SK-N-MC (cell line): ENCODE measurements at regions not wholly inside any gene's neighbourhood (a gene's known extent, or its start where the extent isn't known, plus 50 kb on each side); places are given as distances from the start of the nearest gene placed in this dataset.
A peak's percentile ranks its signal among the peaks of the same experiment; 100 is the strongest.

Experiments
- DNase-seq: peaks from one replicate; pipeline ENCODE4 v3.0.0-alpha.2; 2011; ENCODE audit warnings: low read depth, low spot score
- H3K27ac ChIP-seq: fragments of 200-600 bp; sonication (generic); 2 replicates; pipeline ENCODE4 v1.5.1; 2016; ENCODE audit warnings: mixed run types
- H3K36me3 ChIP-seq: fragments of 200-600 bp; sonication (generic); 2 replicates; pipeline ENCODE4 v1.6.1; 2017; ENCODE audit warnings: antibody characterized with exemption, low read length, mixed read lengths; ENCODE audit not compliant: insufficient read depth
- H3K4me3 ChIP-seq: fragments of 200-600 bp; sonication (generic); 2 replicates; pipeline ENCODE4 v1.5.1; 2016
- H3K9ac ChIP-seq: fragments of 200-600 bp; sonication (generic); 2 replicates; pipeline ENCODE4 v1.8.0; 2017; ENCODE audit warnings: mixed run types, mixed read lengths; ENCODE audit not compliant: insufficient read length
- H3K9me3 ChIP-seq: fragments of 200-600 bp; sonication (generic); 2 replicates; pipeline ENCODE4 v1.6.1; 2017; ENCODE audit warnings: low read depth, mild to moderate bottlenecking, antibody characterized with exemption, low read length, moderate library complexity, mixed read lengths
- EZH2 ChIP-seq: fragments of 200-600 bp; sonication (generic); IDR thresholded peaks from one replicate; pipeline ENCODE4 v1.6.1; 2017; ENCODE audit warnings: antibody characterized with exemption
- FOXP2 ChIP-seq: optimal IDR thresholded peaks from 2 replicates; pipeline ENCODE3; 2011; ENCODE audit warnings: mild to moderate bottlenecking, moderate library complexity; ENCODE audit not compliant: insufficient read depth; ENCODE audit errors: extremely low read length, control extremely low read depth
- POLR2AphosphoS5 ChIP-seq: IDR thresholded peaks from 2 replicates; pipeline ENCODE4 v1.6.1; 2012; ENCODE audit warnings: mild to moderate bottlenecking, low read depth, low read length, borderline replicate concordance

DNA sequence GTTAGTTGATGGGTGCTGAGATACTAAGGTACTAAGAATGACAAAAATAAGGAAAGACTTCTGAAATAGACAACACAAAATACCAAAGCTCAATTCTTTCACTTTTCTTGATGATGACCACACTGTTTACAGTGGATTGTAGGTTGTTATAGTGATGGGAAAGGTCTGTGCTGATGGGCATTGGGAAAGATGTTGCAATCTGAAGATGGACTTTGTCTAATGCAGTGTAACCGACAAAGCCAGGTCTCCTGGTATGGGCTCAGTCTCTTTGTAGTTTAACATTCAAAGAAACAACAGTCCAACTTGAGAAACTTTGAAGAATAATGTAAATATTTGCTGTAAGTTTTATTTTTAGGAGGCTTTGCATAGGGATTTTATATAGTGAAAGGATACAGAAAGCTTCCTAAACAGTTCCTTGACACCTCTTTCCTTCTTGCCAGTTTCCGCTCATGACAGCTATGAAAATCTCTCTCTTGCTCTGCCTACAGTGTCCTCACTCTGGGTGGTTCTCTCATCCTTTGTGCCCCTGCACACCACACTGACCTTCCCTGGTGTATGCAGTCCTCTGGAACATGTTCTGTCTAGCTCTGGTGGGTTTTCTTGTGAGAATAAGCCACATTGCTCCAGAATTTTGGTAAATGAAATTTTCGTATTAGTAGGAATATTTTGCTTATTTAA is 172.2 kb downstream of the KCNRG start:
- no peak overlapping the region for H3K27ac ChIP-seq
- no peak overlapping the region for H3K9ac ChIP-seq
- no peaks in the 10 kb centered on the region for H3K36me3 ChIP-seq
- no peaks in the 10 kb centered on the region for H3K9me3 ChIP-seq
- DNase-seq = no peak
- no peak for TF ChIP-seq EZH2
- TF ChIP-seq POLR2AphosphoS5 = no peak
- no peak for TF ChIP-seq FOXP2
- no peak overlapping the region for H3K4me3 ChIP-seq

DNA sequence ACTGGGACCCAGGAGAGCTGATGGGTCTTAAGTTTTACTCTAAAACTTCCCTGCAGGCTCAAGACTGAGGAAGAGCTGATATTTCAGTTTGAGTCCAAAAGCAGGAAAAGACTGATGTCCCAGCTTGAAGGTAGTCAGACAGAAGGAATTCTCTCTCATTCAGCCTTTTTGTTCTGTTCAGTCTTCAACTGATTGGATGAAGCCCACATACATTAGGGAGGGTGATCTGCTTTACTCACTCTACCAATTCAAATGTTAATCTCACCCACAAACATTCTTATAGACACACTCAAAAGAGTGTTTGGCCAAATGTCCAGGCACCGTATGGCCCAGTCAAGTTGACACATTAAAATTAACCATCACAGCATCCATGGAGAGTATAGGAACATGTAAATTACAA is 173.5 kb downstream of the KCNRG start:
- no peaks in the 10 kb centered on the region for H3K36me3 ChIP-seq
- H3K9ac ChIP-seq = no peak overlapping the region
- DNase-seq = no peak
- no peaks in the 10 kb centered on the region for H3K9me3 ChIP-seq
- no peak overlapping the region for H3K27ac ChIP-seq
- TF ChIP-seq POLR2AphosphoS5 (no peak), EZH2 (no peak), FOXP2 (no peak)
- no peak overlapping the region for H3K4me3 ChIP-seq

GRCh38 chr13:50189450-50189849 is 174.2 kb downstream of the KCNRG start:
- TF ChIP-seq FOXP2 = no peak
- TF ChIP-seq POLR2AphosphoS5 = no peak
- no peak for TF ChIP-seq EZH2
- no peaks in the 10 kb centered on the region for H3K9me3 ChIP-seq
- no peak overlapping the region for H3K4me3 ChIP-seq
- H3K27ac ChIP-seq = no peak overlapping the region
- no peaks in the 10 kb centered on the region for H3K36me3 ChIP-seq
- no peak for DNase-seq
- H3K9ac ChIP-seq = no peak overlapping the region

- Histone ChIP-seq H3K27ac (0 out of 2 replicates have a peak overlapping the region, but pooled peaks have one; percentile 19), H3K9me3 (no peaks in the 10 kb centered on the region), H3K4me3 (no peak overlapping the region), H3K9ac (peak overlapping the region; percentile 22), H3K36me3 (no peaks in the 10 kb centered on the region)
- DNase-seq = no peak
- TF ChIP-seq FOXP2 (no peak), POLR2AphosphoS5 (no peak), EZH2 (no peak)
These were observed 175.8 kb downstream of the KCNRG start for GRCh38 chr13:50191004-50191403.

DNA sequence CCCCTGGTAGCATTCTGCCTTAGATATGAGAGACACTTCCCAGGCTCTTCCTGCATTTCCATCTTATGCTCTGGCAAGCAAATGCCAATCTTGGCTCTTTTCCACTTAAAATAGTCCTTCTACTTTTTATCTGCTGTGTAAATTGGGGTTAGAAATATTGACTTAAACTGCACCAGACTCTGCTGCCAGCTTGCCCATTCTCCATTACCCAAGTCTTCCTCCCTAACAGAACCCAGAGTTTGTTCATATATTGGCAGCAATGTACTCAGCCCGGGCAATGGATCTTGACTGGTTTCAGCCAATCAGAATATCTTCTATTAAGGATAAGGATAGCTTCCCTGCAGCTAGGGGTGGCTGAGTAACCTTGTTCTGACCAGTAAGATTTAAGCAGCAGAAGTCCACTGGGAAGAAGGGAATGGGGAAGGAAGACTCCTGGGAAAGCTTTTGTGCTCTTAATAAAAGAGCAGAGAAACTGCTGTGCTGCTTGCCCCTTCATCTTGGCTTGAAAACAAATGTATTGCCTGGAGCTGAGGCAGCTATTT is 177.1 kb downstream of the KCNRG start:
- Histone ChIP-seq H3K36me3 (no peaks in the 10 kb centered on the region), H3K9me3 (no peaks in the 10 kb centered on the region), H3K4me3 (no peak overlapping the region), H3K27ac (no peak overlapping the region), H3K9ac (no peak overlapping the region)
- no peak for DNase-seq
- no peak for TF ChIP-seq POLR2AphosphoS5
- TF ChIP-seq EZH2 = no peak
- no peak for TF ChIP-seq FOXP2

DNA sequence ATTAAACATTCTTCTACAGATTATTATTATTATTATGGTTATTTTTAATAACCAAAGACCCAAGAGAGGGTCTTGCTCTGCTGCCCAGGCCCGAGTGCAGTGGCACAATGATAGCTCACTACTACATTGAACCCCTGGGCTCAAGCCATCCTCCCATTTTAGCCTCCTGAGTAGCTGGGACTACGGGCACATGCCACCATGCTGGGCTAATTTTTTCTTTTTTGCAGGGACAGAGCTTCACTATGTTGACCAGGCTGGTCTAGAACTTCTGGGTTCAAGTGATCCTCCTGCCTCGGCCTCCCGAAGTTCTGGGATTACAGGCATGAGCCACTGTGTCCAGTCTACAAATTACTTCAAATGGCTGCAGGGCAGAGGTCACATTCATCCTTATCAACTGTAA is 179.8 kb downstream of the KCNRG start:
- H3K9me3 ChIP-seq = no peaks in the 10 kb centered on the region
- H3K4me3 ChIP-seq = no peak overlapping the region
- H3K9ac ChIP-seq = no peak overlapping the region
- no peaks in the 10 kb centered on the region for H3K36me3 ChIP-seq
- TF ChIP-seq EZH2 (no peak), FOXP2 (no peak), POLR2AphosphoS5 (no peak)
- H3K27ac ChIP-seq = no peak overlapping the region
- no peak for DNase-seq

GRCh38 chr13:50196118-50196517 is 180.9 kb downstream of the KCNRG start:
- Histone ChIP-seq H3K27ac (no peak overlapping the region), H3K9me3 (no peaks in the 10 kb centered on the region), H3K36me3 (no peaks in the 10 kb centered on the region), H3K9ac (no peak overlapping the region), H3K4me3 (no peak overlapping the region)
- no peak for DNase-seq
- TF ChIP-seq FOXP2 = no peak
- no peak for TF ChIP-seq EZH2
- TF ChIP-seq POLR2AphosphoS5 = no peak

GRCh38 chr13:50197705-50198104 is 182.5 kb downstream of the KCNRG start:
- TF ChIP-seq FOXP2 (no peak), EZH2 (no peak), POLR2AphosphoS5 (no peak)
- Histone ChIP-seq H3K27ac (no peak overlapping the region), H3K36me3 (no peaks in the 10 kb centered on the region), H3K9me3 (no peaks in the 10 kb centered on the region), H3K9ac (no peak overlapping the region), H3K4me3 (no peak overlapping the region)
- DNase-seq = no peak
